Activated B cell treated with CpG ODN at 0.5 μM for 24 hours (primary cell): ENCODE measurements at regions not wholly inside any gene's neighbourhood (a gene's known extent, or its start where the extent isn't known, plus 50 kb on each side); places are given as distances from the start of the nearest gene placed in this dataset.

Experiments used
- ATAC-seq: fragments of 200-7000 bp; cut with Tn5 transposase; one replicate; pipeline ENCODE4 v1.10.0; 2021; ENCODE audit warnings: low read depth, mild to moderate bottlenecking, moderate library complexity
- CTCF ChIA-PET: fragments of 350-600 bp; sonication (Branson Sonifier 250); formaldehyde crosslinking; loops from one replicate; lab custom pipeline; 2021; ENCODE audit warnings: antibody characterized with exemption; lab: Charles Lee
- POLR2A ChIA-PET: fragments of 350-600 bp; sonication (Branson Sonifier 250); formaldehyde crosslinking; loops from one replicate; lab custom pipeline; 2021; ENCODE audit warnings: antibody characterized with exemption; lab: Charles Lee
- DNase-seq: peaks from one replicate; pipeline ENCODE4 v3.0.0; 2022
- H3K27ac Mint-ChIP-seq: one replicate; pipeline ENCODE4 v1.8.0; 2020; ENCODE audit warnings: mixed read lengths
- H3K27me3 Mint-ChIP-seq: one replicate; pipeline ENCODE4 v1.8.0; 2021; ENCODE audit warnings: mixed read lengths
- H3K36me3 Mint-ChIP-seq: one replicate; pipeline ENCODE4 v1.8.0; 2021; ENCODE audit warnings: low read depth, mixed read lengths
- H3K4me1 Mint-ChIP-seq: one replicate; pipeline ENCODE4 v1.8.0; 2021; ENCODE audit warnings: mixed read lengths
- H3K4me3 Mint-ChIP-seq: one replicate; pipeline ENCODE4 v1.8.0; 2020; ENCODE audit warnings: mild to moderate bottlenecking, mixed read lengths
- H3K9me3 Mint-ChIP-seq: one replicate; pipeline ENCODE4 v1.8.0; 2020; ENCODE audit warnings: mixed read lengths
- CTCF ChIP-seq: fragments of 200-600 bp; IDR thresholded peaks from one replicate; pipeline ENCODE4 v1.8.0; 2022; ENCODE audit warnings: antibody characterized with exemption, mild to moderate bottlenecking
- intact Hi-C: fragments of 100-400 bp; cut with micrococcal nuclease; formaldehyde crosslinking; loops from one replicate; pipeline ENCODE4 v1.15.1; 2024

GRCh38 chr14:22012452-22012851 lies 338.8 kb upstream of the OR4E1 start:
- H3K4me3 Mint-ChIP-seq: no peak overlapping the region
- CTCF ChIA-PET: no interaction called here
- no peak overlapping the region for H3K27ac Mint-ChIP-seq

GRCh38 chr14:22011253-22011642 lies 337.6 kb upstream of the OR4E1 start:
- H3K27ac Mint-ChIP-seq: no peak overlapping the region
- H3K36me3 Mint-ChIP-seq: no peaks in the 10 kb centered on the region
- DNase-seq (no peak), ATAC-seq (no peak)
- no peaks in the 10 kb centered on the region for H3K4me1 Mint-ChIP-seq
- no peaks in the 10 kb centered on the region for H3K9me3 Mint-ChIP-seq
- ChIA-PET POLR2A (no interaction called here), CTCF (no interaction called here)
- TF ChIP-seq CTCF: no peak
- no peak overlapping the region for H3K4me3 Mint-ChIP-seq
- intact Hi-C loops: no loop called here
- H3K27me3 Mint-ChIP-seq: peaks cover 24% of the 10 kb centered on the region

More at GRCh38 chr14:22012452-22012851, 338.8 kb upstream of the OR4E1 start:
- no peaks in the 10 kb centered on the region for H3K4me1 Mint-ChIP-seq
- ATAC-seq (no peak), DNase-seq (no peak)
- TF ChIP-seq CTCF: no peak
- no peaks in the 10 kb centered on the region for H3K9me3 Mint-ChIP-seq
- intact Hi-C loops: no loop called here
- POLR2A ChIA-PET: no interaction called here
- no peaks in the 10 kb centered on the region for H3K36me3 Mint-ChIP-seq
- H3K27me3 Mint-ChIP-seq: peaks cover 21% of the 10 kb centered on the region

- no peak overlapping the region for H3K4me3 Mint-ChIP-seq
- no peak for DNase-seq
- no peaks in the 10 kb centered on the region for H3K9me3 Mint-ChIP-seq
- no peak for ATAC-seq
- no peaks in the 10 kb centered on the region for H3K36me3 Mint-ChIP-seq
- ChIA-PET CTCF (no interaction called here), POLR2A (no interaction called here)
- H3K27me3 Mint-ChIP-seq: peaks cover 24% of the 10 kb centered on the region
- H3K4me1 Mint-ChIP-seq: no peaks in the 10 kb centered on the region
- no peak for TF ChIP-seq CTCF
- no peak overlapping the region for H3K27ac Mint-ChIP-seq
- intact Hi-C loops: no loop called here
These were observed 337.1 kb upstream of the OR4E1 start for GRCh38 chr14:22010545-22011252.

GRCh38 chr14:22008766-22009165 lies 335.1 kb upstream of the OR4E1 start:
- H3K27ac Mint-ChIP-seq: no peak overlapping the region
- ChIA-PET CTCF (interaction anchor here (1.0 kb wide), 1 partner anchor 10 kb away, joined by 3 read pairs; no protein-coding TSS in a partner anchor), POLR2A (no interaction called here)
- H3K27me3 Mint-ChIP-seq: peaks cover 24% of the 10 kb centered on the region
- DNase-seq: no peak
- H3K4me3 Mint-ChIP-seq: no peak overlapping the region
- H3K9me3 Mint-ChIP-seq: no peaks in the 10 kb centered on the region
- TF ChIP-seq CTCF: no peak
- no peaks in the 10 kb centered on the region for H3K36me3 Mint-ChIP-seq
- no peak for ATAC-seq
- H3K4me1 Mint-ChIP-seq: no peaks in the 10 kb centered on the region
- intact Hi-C loops: no loop called here

- intact Hi-C loops: no loop called here
- no peaks in the 10 kb centered on the region for H3K36me3 Mint-ChIP-seq
- H3K27ac Mint-ChIP-seq: no peak overlapping the region
- peaks cover 25% of the 10 kb centered on the region for H3K27me3 Mint-ChIP-seq
- ATAC-seq (no peak), DNase-seq (no peak)
- POLR2A ChIA-PET: no interaction called here
- no peak overlapping the region for H3K4me3 Mint-ChIP-seq
- TF ChIP-seq CTCF: no peak
- H3K4me1 Mint-ChIP-seq: no peaks in the 10 kb centered on the region
- no peaks in the 10 kb centered on the region for H3K9me3 Mint-ChIP-seq
- CTCF ChIA-PET: no interaction called here
These were observed 334.3 kb upstream of the OR4E1 start for GRCh38 chr14:22007784-22008412.
